ENCODE measurements at regions not wholly inside any gene's neighbourhood (a gene's known extent, or its start where the extent isn't known, plus 50 kb on each side); places are given as distances from the start of the nearest gene placed in this dataset.

GRCh38 chr9:129359162-129359811 lies 181.2 kb upstream of the IER5L start:
- TF ChIP-seq, protein P1, sequence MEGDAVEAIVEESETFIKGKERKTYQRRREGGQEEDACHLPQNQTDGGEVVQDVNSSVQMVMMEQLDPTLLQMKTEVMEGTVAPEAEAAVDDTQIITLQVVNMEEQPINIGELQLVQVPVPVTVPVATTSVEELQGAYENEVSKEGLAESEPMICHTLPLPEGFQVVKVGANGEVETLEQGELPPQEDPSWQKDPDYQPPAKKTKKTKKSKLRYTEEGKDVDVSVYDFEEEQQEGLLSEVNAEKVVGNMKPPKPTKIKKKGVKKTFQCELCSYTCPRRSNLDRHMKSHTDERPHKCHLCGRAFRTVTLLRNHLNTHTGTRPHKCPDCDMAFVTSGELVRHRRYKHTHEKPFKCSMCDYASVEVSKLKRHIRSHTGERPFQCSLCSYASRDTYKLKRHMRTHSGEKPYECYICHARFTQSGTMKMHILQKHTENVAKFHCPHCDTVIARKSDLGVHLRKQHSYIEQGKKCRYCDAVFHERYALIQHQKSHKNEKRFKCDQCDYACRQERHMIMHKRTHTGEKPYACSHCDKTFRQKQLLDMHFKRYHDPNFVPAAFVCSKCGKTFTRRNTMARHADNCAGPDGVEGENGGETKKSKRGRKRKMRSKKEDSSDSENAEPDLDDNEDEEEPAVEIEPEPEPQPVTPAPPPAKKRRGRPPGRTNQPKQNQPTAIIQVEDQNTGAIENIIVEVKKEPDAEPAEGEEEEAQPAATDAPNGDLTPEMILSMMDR (IDR thresholded peaks at IDR 0.05) = no peak
- no peak for TF ChIP-seq POLR2A (IDR thresholded peaks at IDR 0.05; ENCODE audit: low read depth)
- no peak for TF ChIP-seq POLR2AphosphoS5 (IDR thresholded peaks at IDR 0.05)
- TF ChIP-seq EP300 (IDR thresholded peaks at IDR 0.05) = no peak

All from esophagus muscularis mucosa (tissue), 4 donors.